AG04450 (cell line): ENCODE measurements at regions not wholly inside any gene's neighbourhood (a gene's known extent, or its start where the extent isn't known, plus 50 kb on each side); places are given as distances from the start of the nearest gene placed in this dataset.
A peak's percentile ranks its signal among the peaks of the same experiment; 100 is the strongest.
"Not testable (repeated sequence)": the region's sequence is repeated elsewhere in the genome, so short reads cannot be mapped to it uniquely, and the experiment has no call there.

Experiments
- CTCF ChIA-PET: fragments of 300-600, 350-600 bp; formaldehyde crosslinking; extraction: SDS; loops from one replicate; lab custom pipeline; 2022; ENCODE audit warnings: antibody characterized with exemption, inconsistent platforms; lab: Charles Lee
- POLR2A ChIA-PET: fragments of 350-600 bp; formaldehyde crosslinking; extraction: SDS; loops from one replicate; lab custom pipeline; 2021; ENCODE audit warnings: antibody characterized with exemption, inconsistent platforms; lab: Yijun Ruan, JAX
- DNase-seq: peaks from one replicate; pipeline ENCODE4 v3.0.0-alpha.2; 2011; ENCODE audit warnings: low read depth, low spot score
- H3K27ac ChIP-seq: one replicate; pipeline ENCODE4 v1.5.1; 2012; ENCODE audit warnings: low read depth, low read length, control low read depth
- H3K27me3 ChIP-seq: one replicate; pipeline ENCODE4 v1.6.0; 2012; ENCODE audit warnings: low read length; ENCODE audit not compliant: control insufficient read depth, insufficient read depth
- H3K4me3 ChIP-seq: 2 replicates; pipeline ENCODE4 v1.5.1; 2011; ENCODE audit warnings: mild to moderate bottlenecking, low read depth, low read length, control low read depth
- H3K9me3 ChIP-seq: 2 replicates; pipeline ENCODE4 v1.5.1; 2012; ENCODE audit warnings: low read length; ENCODE audit not compliant: control insufficient read depth, insufficient read depth
- TF ChIP-seq, protein P1 (sequence below): IDR thresholded peaks from 2 replicates; pipeline ENCODE4 v1.5.1; 2011; ENCODE audit warnings: low read depth, low read length, control low read depth, inconsistent platforms

DNA sequence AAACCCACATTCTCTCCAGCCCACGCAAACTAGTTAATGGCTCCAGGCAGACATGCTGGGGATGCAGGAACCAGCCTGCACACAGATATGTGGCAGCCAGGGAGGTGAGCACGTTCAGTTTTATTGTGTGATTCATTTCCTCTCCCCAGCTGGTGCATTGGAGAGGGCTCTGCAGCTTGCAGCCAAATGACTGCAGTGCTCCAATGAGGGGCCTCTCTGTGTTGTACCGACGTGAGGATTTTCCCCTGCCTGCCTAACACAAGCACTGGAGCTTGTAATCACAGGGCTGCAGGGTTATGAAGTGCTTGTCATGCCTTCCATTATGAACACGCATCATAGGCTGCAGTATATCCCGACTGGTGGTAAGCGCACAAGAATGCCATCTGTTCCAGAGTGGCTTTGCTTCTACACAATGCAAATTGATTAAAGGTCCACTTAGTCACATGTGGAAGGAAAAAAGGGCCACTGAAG is 92.3 kb upstream of the THUMPD2 start:
- TF ChIP-seq, protein P1, sequence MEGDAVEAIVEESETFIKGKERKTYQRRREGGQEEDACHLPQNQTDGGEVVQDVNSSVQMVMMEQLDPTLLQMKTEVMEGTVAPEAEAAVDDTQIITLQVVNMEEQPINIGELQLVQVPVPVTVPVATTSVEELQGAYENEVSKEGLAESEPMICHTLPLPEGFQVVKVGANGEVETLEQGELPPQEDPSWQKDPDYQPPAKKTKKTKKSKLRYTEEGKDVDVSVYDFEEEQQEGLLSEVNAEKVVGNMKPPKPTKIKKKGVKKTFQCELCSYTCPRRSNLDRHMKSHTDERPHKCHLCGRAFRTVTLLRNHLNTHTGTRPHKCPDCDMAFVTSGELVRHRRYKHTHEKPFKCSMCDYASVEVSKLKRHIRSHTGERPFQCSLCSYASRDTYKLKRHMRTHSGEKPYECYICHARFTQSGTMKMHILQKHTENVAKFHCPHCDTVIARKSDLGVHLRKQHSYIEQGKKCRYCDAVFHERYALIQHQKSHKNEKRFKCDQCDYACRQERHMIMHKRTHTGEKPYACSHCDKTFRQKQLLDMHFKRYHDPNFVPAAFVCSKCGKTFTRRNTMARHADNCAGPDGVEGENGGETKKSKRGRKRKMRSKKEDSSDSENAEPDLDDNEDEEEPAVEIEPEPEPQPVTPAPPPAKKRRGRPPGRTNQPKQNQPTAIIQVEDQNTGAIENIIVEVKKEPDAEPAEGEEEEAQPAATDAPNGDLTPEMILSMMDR = no peak

DNA sequence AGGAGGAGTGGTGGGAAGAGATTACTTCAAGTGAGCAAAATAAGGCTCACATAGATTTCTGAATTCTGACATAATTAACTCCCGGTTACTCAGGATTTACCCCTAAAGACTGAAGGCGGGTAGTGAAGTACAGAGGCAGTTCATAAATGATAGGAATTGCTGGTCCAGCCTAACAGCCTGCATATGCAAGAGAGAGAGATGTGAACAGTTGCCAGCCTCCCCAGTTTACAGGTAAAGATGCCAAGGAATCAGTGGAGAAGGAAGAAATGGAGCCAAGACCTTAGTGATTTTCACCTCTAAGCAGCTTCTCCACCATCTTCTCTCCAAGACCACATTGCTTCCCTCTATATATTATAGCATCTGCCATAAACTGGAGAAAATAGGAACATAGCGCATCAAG is 91.8 kb upstream of the THUMPD2 start:
- Histone ChIP-seq H3K4me3 (no peak overlapping the region), H3K27ac (no peak overlapping the region), H3K9me3 (no peaks in the 10 kb centered on the region), H3K27me3 (no peaks in the 10 kb centered on the region)
- TF ChIP-seq, protein P1 = no peak
- DNase-seq = no peak
- ChIA-PET CTCF (no interaction called here), POLR2A (interaction anchor here (0.6 to 0.7 kb wide), 2 partner anchors 91 to 526 kb away, joined by 3 read pairs; no protein-coding TSS in a partner anchor)

More for the DNA sequence above, 92.3 kb upstream of the THUMPD2 start:
- DNase-seq = peak; percentile 60
- Histone ChIP-seq H3K9me3 (no peaks in the 10 kb centered on the region), H3K27me3 (no peaks in the 10 kb centered on the region), H3K4me3 (no peak overlapping the region), H3K27ac (no peak overlapping the region)
- ChIA-PET CTCF (no interaction called here), POLR2A (interaction anchor here (0.6 to 0.7 kb wide), 2 partner anchors 92 to 526 kb away, joined by 3 read pairs; no protein-coding TSS in a partner anchor)

- POLR2A ChIA-PET = no interaction called here
- TF ChIP-seq, protein P1 = no peak
- Histone ChIP-seq H3K27me3 (no peaks in the 10 kb centered on the region), H3K9me3 (peaks cover 3% of the 10 kb centered on the region; the same call in 1 of the 2 replicates), H3K27ac (no peak overlapping the region), H3K4me3 (no peak overlapping the region)
- CTCF ChIA-PET = interaction anchor here (1.4 to 1.5 kb wide), 2 partner anchors 29 to 30 kb away, joined by 4 to 6 read pairs; no protein-coding TSS in a partner anchor
- DNase-seq = no peak
These were observed 88.2 kb upstream of the THUMPD2 start for GRCh38 chr2:39867268-39867667.

GRCh38 chr2:39865751-39866150 is 86.7 kb upstream of the THUMPD2 start:
- ChIA-PET POLR2A (no interaction called here), CTCF (interaction anchor here (1.4 kb wide), 1 partner anchor 28 kb away, joined by 4 read pairs; no protein-coding TSS in a partner anchor)
- no peak overlapping the region for H3K4me3 ChIP-seq
- peaks cover 3% of the 10 kb centered on the region; the same call in 1 of the 2 replicates for H3K9me3 ChIP-seq
- TF ChIP-seq, protein P1 = no peak
- DNase-seq = no peak
- H3K27me3 ChIP-seq = no peaks in the 10 kb centered on the region
- no peak overlapping the region for H3K27ac ChIP-seq

DNA sequence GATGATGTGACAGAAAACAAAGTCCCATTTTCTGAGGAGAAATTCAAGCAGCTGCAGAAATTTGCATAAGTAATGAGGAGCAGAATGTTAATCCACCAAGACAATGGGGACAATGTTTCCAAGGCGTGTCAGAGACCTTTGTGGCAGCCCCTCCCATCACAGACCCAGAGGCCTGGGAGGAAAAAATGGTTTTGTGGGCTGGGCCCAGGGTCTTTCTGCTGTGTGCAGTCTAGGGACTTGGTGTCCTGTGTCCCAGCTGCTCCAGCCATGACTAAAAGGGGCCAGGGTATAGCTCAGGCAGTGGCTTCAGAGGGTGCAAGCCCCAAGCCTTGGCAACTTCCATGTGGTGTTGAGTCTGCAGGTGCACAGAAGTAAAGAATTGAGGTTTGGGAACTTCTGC is 84.6 kb upstream of the THUMPD2 start:
- H3K9me3 ChIP-seq, POLR2A ChIA-PET, H3K4me3 ChIP-seq, CTCF ChIA-PET, DNase-seq, H3K27ac ChIP-seq, H3K27me3 ChIP-seq: not testable (repeated sequence)
